ENCODE measurements at regions not wholly inside any gene's neighbourhood (a gene's known extent, or its start where the extent isn't known, plus 50 kb on each side); places are given as distances from the start of the nearest gene placed in this dataset.

GRCh38 chr5:27403243-27403882 is 365.0 kb upstream of the CDH9 start:
- Histone ChIP-seq H3K4me3 (replicated peaks in 1 of 3; ENCODE audit: insufficient read depth in 1 of 3, low read depth in 1 of 3, low read length in 3 of 3) (no peak overlapping the region), H3K79me2 (ENCODE audit: control insufficient read depth, insufficient read depth, low read length) (no peaks in the 10 kb centered on the region), H3K9me3 (replicated peaks; ENCODE audit: control insufficient read depth, insufficient read depth, low read length) (peaks cover 2% of the 10 kb centered on the region), H3K4me1 (ENCODE audit: control insufficient read depth, extremely low read depth, insufficient read depth, low read length) (no peaks in the 10 kb centered on the region), H2AFZ (ENCODE audit: low read depth, low read length) (no peak overlapping the region), H3K9ac (replicated peaks; ENCODE audit: extremely low read depth, insufficient read depth, low read length) (no peak overlapping the region), H3K36me3 (ENCODE audit: control insufficient read depth in 2 of 2, extremely low read depth in 1 of 2, insufficient read depth in 2 of 2, low read length in 2 of 2) (no peaks in the 10 kb centered on the region), H3K4me2 (ENCODE audit: insufficient read depth, low read length) (no peak overlapping the region), H3K27me3 (ENCODE audit: control insufficient read depth in 2 of 2, insufficient read depth in 2 of 2, low read length in 2 of 2) (no peaks in the 10 kb centered on the region), H3K27ac (ENCODE audit: insufficient read depth, low read depth, low read length) (no peak overlapping the region), H4K20me1 (replicated peaks; ENCODE audit: control insufficient read depth, extremely low read depth, insufficient read depth, low read length) (no peaks in the 10 kb centered on the region), H3K9me1 (replicated peaks; ENCODE audit: control insufficient read depth, extremely low read depth, insufficient read depth, low read length) (no peaks in the 10 kb centered on the region)
- no peak for TF ChIP-seq POLR2A (IDR thresholded peaks at IDR 0.05; ENCODE audit: low read depth, low read length)
- TF ChIP-seq FOS (IDR thresholded peaks at IDR 0.05; ENCODE audit: borderline replicate concordance, insufficient read depth, low read length), result no peak
- TF ChIP-seq, protein P1, sequence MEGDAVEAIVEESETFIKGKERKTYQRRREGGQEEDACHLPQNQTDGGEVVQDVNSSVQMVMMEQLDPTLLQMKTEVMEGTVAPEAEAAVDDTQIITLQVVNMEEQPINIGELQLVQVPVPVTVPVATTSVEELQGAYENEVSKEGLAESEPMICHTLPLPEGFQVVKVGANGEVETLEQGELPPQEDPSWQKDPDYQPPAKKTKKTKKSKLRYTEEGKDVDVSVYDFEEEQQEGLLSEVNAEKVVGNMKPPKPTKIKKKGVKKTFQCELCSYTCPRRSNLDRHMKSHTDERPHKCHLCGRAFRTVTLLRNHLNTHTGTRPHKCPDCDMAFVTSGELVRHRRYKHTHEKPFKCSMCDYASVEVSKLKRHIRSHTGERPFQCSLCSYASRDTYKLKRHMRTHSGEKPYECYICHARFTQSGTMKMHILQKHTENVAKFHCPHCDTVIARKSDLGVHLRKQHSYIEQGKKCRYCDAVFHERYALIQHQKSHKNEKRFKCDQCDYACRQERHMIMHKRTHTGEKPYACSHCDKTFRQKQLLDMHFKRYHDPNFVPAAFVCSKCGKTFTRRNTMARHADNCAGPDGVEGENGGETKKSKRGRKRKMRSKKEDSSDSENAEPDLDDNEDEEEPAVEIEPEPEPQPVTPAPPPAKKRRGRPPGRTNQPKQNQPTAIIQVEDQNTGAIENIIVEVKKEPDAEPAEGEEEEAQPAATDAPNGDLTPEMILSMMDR (IDR thresholded peaks at IDR 0.05; ENCODE audit: extremely low read depth in 1 of 2, insufficient read depth in 1 of 2, low read depth in 1 of 2, low read length in 2 of 2), result no peak
- TF ChIP-seq JUN (IDR thresholded peaks at IDR 0.05; ENCODE audit: borderline replicate concordance, insufficient read depth, insufficient read length, low read depth), result no peak
- no peak for TF ChIP-seq MYC (IDR thresholded peaks at IDR 0.05; ENCODE audit: low read depth, low read length)
- TF ChIP-seq MAX (IDR thresholded peaks at IDR 0.05; ENCODE audit: insufficient read depth, insufficient read length), result no peak
- no peak for TF ChIP-seq GATA2 (IDR thresholded peaks at IDR 0.05; ENCODE audit: insufficient read depth, insufficient read length, low read depth, low read length)
- no peak for TF ChIP-seq EZH2 (IDR thresholded peaks at IDR 0.05; ENCODE audit: borderline replicate concordance, low read depth, low read length, severe bottlenecking)
- TF ChIP-seq POLR2AphosphoS5 (IDR thresholded peaks at IDR 0.05; ENCODE audit: insufficient read depth, low read depth, low read length), result no peak
- ChIA-PET POLR2A (no interaction called here), CTCF (no interaction called here)
- no TSS peak for BruUV-seq (replicated peaks)
- intact Hi-C loops (cut with micrococcal nuclease), result no loop called here
- FAIRE-seq (no peak), DNase-seq (ENCODE audit: low read depth, low spot score) (no peak)
- dilution Hi-C loops (cut with MboI; ENCODE audit: extremely low pct_ligation_motif_present, low sequenced_read_pairs), result no loop called here

Measured in endothelial cell of umbilical vein (primary cell).